Pancreas (tissue), 10 donors: ENCODE measurements at regions not wholly inside any gene's neighbourhood (a gene's known extent, or its start where the extent isn't known, plus 50 kb on each side); places are given as distances from the start of the nearest gene placed in this dataset.

Source experiments
- ATAC-seq, 4 donors: fragments of 200-7000 bp; cut with Tn5 transposase; one replicate each; pipeline versions ENCODE4 v1.8.0 to v1.9.1; 2020; ENCODE audit warnings: mild to moderate bottlenecking in 4 of 4, moderate library complexity in 4 of 4
- DNase-seq, 6 donors: peaks; one replicate each; pipeline ENCODE4 v3.0.0-alpha.2; 2020
- FAIRE-seq: peaks from 2 replicates; lab custom pipeline; 2012; peaks lifted over from hg19 to GRCh38; lab: Jason Lieb, UNC
- H3K27ac ChIP-seq, 4 donors: fragments of 200-600 bp; sonication (generic); 1 replicate in 3 of 4; 2 replicates in 1 of 4; pipeline versions ENCODE4 v1.5.0 to v1.8.0; 2020
- H3K27me3 ChIP-seq, 4 donors: fragments of 200-600 bp; one replicate each; pipeline ENCODE4 v1.8.0; 2021
- H3K36me3 ChIP-seq, 3 donors: fragments of 200-600 bp; sonication (generic) in 1 of 3; one replicate each; pipeline versions ENCODE4 v1.5.0 to v1.8.0; 2020 to 2021
- H3K4me1 ChIP-seq, 3 donors: fragments of 200-600 bp; one replicate each; pipeline ENCODE4 v1.8.0; 2021
- H3K4me3 ChIP-seq, 4 donors: fragments of 200-600 bp; sonication (generic) in 2 of 4; one replicate each; pipeline versions ENCODE4 v1.5.0 to v1.8.0; 2020 to 2021
- H3K9me3 ChIP-seq, 4 donors: fragments of 200-600 bp; one replicate each; pipeline ENCODE4 v1.8.0; 2021
- WGBS, 2 donors: extraction: QIAGEN DNeasy Blood & Tissue Kit; methylation state at CpG; one replicate each; pipeline ENCODE4 v1.1.7; 2013; 5-methylcytosine and 5-hydroxymethylcytosine counted together
- intact Hi-C, 3 donors: fragments of 100-400 bp; cut with DNase I; formaldehyde crosslinking; loops; one replicate each; pipeline versions ENCODE4 v1.11.1 to v1.14.2; 2022
- TF ChIP-seq, protein P1 (sequence below), 4 donors: fragments of 200-600 bp; sonication (generic) in 3 of 4; IDR thresholded peaks; one replicate each; pipeline versions ENCODE4 v1.5.0 to v1.8.0; 2021; ENCODE audit warnings: antibody characterized with exemption in 4 of 4
- donor health status: healthy with polysubstance abuse.
- donor health status: DM: no; HTN: no; CAD: no; lungs with moderate emphysema.
- donor health status: DM: no; HTN: no; CAD: no.
- donor health status: control.
- donor health status: control.
- donor health status: Bipolar disorder and iron deficiency.
- donor health status: DM: yes; HTN: yes; CAD: no.
- donor health status: DM: no; HTN: no; CAD: no.
- donor health status: DM: no; HTN: no; CAD: no.
- donor health status: DM: yes; HTN: yes; CAD: no.

DNA sequence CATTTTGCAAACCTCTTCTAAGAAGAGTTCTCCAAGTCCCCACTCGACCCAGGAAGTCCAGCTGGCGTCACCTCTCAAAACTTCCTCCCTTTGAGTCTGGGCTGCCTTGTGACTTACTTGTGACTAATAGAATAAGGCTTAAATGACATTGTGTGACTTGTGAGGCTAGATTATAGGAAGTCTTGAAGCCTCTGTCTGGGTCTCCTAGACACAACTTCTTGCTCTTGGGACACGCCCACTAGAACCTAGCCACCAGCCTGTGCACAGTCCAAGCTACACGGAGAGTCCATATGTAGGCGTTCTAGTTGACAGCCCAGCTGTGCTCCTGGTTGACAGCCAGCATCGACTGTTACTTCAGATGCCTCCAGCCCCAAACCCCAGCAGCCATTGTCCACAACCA is 66.7 kb upstream of the TANC2 start:
- no peaks in the 10 kb centered on the region for H3K9me3 ChIP-seq
- TF ChIP-seq, protein P1, sequence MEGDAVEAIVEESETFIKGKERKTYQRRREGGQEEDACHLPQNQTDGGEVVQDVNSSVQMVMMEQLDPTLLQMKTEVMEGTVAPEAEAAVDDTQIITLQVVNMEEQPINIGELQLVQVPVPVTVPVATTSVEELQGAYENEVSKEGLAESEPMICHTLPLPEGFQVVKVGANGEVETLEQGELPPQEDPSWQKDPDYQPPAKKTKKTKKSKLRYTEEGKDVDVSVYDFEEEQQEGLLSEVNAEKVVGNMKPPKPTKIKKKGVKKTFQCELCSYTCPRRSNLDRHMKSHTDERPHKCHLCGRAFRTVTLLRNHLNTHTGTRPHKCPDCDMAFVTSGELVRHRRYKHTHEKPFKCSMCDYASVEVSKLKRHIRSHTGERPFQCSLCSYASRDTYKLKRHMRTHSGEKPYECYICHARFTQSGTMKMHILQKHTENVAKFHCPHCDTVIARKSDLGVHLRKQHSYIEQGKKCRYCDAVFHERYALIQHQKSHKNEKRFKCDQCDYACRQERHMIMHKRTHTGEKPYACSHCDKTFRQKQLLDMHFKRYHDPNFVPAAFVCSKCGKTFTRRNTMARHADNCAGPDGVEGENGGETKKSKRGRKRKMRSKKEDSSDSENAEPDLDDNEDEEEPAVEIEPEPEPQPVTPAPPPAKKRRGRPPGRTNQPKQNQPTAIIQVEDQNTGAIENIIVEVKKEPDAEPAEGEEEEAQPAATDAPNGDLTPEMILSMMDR (IDR thresholded peaks at IDR 0.05): no peak
- ATAC-seq (peak in 2 of 4 donors; percentile 27 to 72), DNase-seq (peak in 1 of 6 donors; percentile 26), FAIRE-seq (no peak)
- no peak overlapping the region for H3K27ac ChIP-seq
- 77 to 81% methylated on average over 6 of the region's 6 CpGs for WGBS, 2 donors
- intact Hi-C loops: no loop called here
- no peaks in the 10 kb centered on the region for H3K36me3 ChIP-seq
- H3K4me1 ChIP-seq: no peaks in the 10 kb centered on the region
- H3K4me3 ChIP-seq: no peak overlapping the region
- H3K27me3 ChIP-seq: no peaks in the 10 kb centered on the region

DNA sequence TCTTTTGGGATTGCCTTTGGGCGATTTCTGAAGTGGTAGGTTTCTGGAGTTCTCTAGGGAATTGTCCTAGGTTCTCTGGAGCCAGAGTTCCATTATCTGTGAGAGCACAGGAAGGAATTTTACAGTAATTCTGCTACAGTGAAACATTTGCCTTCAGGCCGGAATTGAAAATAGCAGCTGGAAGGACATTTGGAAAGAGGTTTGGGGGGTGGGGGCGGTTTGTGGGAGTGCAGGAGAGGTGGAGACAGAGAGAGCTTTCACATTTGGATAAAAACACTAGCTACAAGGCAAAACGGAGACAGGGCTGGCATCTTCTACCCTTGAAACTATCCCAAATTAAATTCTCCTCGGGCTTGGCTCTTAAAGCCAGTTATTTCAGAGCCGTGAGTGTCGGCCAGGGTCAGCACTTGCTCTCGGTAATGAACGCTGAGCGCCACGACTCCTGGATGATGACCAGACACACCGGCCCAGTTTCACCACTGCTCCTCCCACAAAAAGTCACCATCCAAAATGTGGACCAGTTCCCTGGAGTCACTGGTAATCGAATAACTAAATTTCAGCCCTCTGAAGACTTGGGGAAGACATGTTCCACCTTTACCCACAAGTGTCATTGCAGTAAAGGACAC is 67.7 kb upstream of the TANC2 start:
- ATAC-seq (no peak), DNase-seq (no peak), FAIRE-seq (no peak)
- Histone ChIP-seq H3K9me3 (no peaks in the 10 kb centered on the region), H3K36me3 (no peaks in the 10 kb centered on the region), H3K4me3 (no peak overlapping the region), H3K27me3 (no peaks in the 10 kb centered on the region), H3K4me1 (no peaks in the 10 kb centered on the region), H3K27ac (no peak overlapping the region)
- TF ChIP-seq, protein P1 (IDR thresholded peaks at IDR 0.05): no peak
- 63 to 76% methylated on average over 13 of the region's 13 CpGs for WGBS, 2 donors
- intact Hi-C loops: no loop called here

DNA sequence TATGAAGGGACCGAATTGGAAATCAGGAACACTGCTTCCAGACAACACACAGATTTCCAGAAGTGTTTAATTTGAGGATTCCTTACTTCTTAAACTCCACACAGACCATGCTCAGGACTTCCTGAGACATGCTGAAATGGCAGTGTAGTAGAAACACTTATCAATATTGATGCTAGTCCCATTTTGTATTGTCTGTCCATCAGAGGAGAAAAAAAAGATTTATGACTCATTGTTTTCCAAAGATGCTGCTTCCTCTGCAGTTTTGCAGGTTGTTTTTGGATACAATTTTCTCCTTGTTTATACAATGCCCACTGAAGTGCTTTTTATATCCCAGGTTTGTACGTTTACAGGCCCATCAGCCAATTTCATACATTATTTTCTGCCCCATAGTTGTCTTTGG is 68.3 kb upstream of the TANC2 start:
- 56 to 59% methylated on average over 2 of the region's 2 CpGs for WGBS, 2 donors
- H3K9me3 ChIP-seq: no peaks in the 10 kb centered on the region
- DNase-seq (no peak), FAIRE-seq (no peak), ATAC-seq (no peak)
- no peaks in the 10 kb centered on the region for H3K27me3 ChIP-seq
- H3K27ac ChIP-seq: no peak overlapping the region
- TF ChIP-seq, protein P1 (IDR thresholded peaks at IDR 0.05): no peak
- no peaks in the 10 kb centered on the region for H3K36me3 ChIP-seq
- H3K4me1 ChIP-seq: no peaks in the 10 kb centered on the region
- no peak overlapping the region for H3K4me3 ChIP-seq
- intact Hi-C loops: no loop called here

DNA sequence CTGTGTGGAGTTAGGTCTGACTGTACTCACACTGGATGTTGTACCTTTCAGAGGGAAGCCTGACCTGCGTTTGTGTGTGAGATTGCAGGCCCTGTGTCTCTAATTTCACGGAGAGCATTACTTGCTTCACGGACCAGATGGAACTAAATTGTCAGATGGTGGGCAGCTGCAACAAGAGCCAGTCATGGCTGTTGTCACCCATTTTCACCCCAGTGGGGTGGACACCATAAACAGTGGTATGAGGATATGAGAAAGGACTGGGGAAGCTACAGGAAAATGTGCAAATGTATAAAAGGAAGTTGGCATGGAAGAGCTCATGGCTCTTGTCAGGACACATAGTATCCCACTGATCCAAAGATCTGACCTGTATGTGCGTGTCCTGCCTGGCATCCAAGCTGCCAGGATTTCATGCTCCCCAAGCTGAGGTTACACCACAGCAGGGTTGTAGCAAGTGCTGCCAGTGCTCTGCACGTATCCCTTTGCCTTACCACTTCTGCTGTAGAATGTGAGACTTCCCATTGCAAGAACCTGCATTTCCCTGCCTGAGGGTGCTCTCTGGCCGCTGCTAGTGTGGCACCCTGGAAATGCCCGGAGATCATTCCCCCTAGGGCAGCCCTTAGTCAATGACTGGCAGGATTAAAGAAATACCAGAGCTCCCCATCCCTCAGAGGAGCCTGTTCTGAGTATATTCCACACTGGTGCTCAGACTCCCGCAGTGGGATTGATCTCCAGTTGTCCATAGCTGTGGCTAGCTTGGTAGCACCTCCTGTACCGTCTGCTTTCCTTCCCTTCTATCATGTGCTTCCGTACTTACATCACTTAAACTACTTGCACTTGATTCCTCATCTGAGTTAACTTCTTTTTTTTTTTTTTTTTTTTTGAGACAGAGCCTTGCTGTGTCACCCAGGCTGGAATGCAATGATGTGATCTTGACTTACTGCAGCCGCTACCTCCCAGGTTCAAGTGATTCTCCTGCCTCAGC is 70.4 kb upstream of the TANC2 start:
- Histone ChIP-seq H3K4me3 (no peak overlapping the region), H3K9me3 (no peaks in the 10 kb centered on the region), H3K36me3 (no peaks in the 10 kb centered on the region), H3K4me1 (no peaks in the 10 kb centered on the region), H3K27ac (peak overlapping the region in 2 of 4 donors; percentile 12 to 56), H3K27me3 (no peaks in the 10 kb centered on the region)
- 73 to 78% methylated on average over 11 of the region's 11 CpGs for WGBS, 2 donors
- FAIRE-seq: no peak
- ATAC-seq: peak in 2 of 4 donors; percentile 34 to 59
- DNase-seq: no peak
- TF ChIP-seq, protein P1 (IDR thresholded peaks at IDR 0.05): no peak
- intact Hi-C loops: no loop called here
